HepG2 (cell line): ENCODE measurements at regions not wholly inside any gene's neighbourhood (a gene's known extent, or its start where the extent isn't known, plus 50 kb on each side); places are given as distances from the start of the nearest gene placed in this dataset.

Experiments
- ATF3 ChIP-seq: sonication (generic); formaldehyde crosslinking; IDR thresholded peaks from 2 replicates; pipeline ENCODE4 v1.4.0; 2020; ENCODE audit warnings: missing genetic modification reagents
- CREB1 ChIP-seq, 2 experiments: fragments of 450-650 bp in 1 of 2; IDR thresholded peaks; 2 replicates each; pipeline ENCODE4 v1.6.1; 2016 to 2017; ENCODE audit warnings: control low read depth in 1 of 2, mild to moderate bottlenecking in 1 of 2, missing compliant biosample characterization in 1 of 2, missing genetic modification characterization in 1 of 2
- EP300 ChIP-seq, 3 experiments: sonication (generic) in 1 of 3; formaldehyde crosslinking in 1 of 3; IDR thresholded peaks; 2 replicates each; pipeline versions ENCODE4 v1.5.1 to v1.6.1; 2011 to 2020; ENCODE audit warnings: low read depth in 2 of 3, low read length in 2 of 3, borderline replicate concordance in 1 of 3, improper control_type of control experiment in 1 of 3, mild to moderate bottlenecking in 1 of 3, missing genetic modification reagents in 1 of 3, moderate library complexity in 1 of 3
- EZH2 ChIP-seq: conservative IDR thresholded peaks from 2 replicates; pipeline ENCODE4 v1.6.1; 2012; ENCODE audit warnings: mild to moderate bottlenecking, low read depth, low read length, moderate library complexity
- JUNB ChIP-seq: sonication (generic); formaldehyde crosslinking; IDR thresholded peaks from 2 replicates; pipeline ENCODE4 v1.8.0; 2022; ENCODE audit warnings: missing genetic modification reagents, mild to moderate bottlenecking, borderline replicate concordance
- MAFK ChIP-seq, 2 experiments: IDR thresholded peaks in 1 of 2; conservative IDR thresholded peaks in 1 of 2; 2 replicates each; pipeline ENCODE4 v1.6.1; 2011; ENCODE audit warnings: improper control_type of control experiment in 2 of 2, low read length in 2 of 2
- PATZ1 ChIP-seq: sonication (generic); formaldehyde crosslinking; IDR thresholded peaks from 2 replicates; pipeline ENCODE4 v1.4.0; 2020; ENCODE audit warnings: missing genetic modification reagents
- TAF15 ChIP-seq: fragments of 200-400 bp; formaldehyde crosslinking; IDR thresholded peaks from one replicate; pipeline ENCODE4 v1.6.1; 2018; ENCODE audit warnings: mild to moderate bottlenecking, low read depth, low read length; ENCODE audit not compliant: poor library complexity, severe bottlenecking
- ZFP41 ChIP-seq: sonication (generic); formaldehyde crosslinking; IDR thresholded peaks from 2 replicates; pipeline ENCODE4 v1.4.0; 2020; ENCODE audit warnings: mild to moderate bottlenecking, missing genetic modification reagents, borderline replicate concordance
- ZNF253 ChIP-seq: sonication (generic); formaldehyde crosslinking; IDR thresholded peaks from 2 replicates; pipeline ENCODE4 v1.8.0; 2022; ENCODE audit warnings: mild to moderate bottlenecking, missing genetic modification reagents, borderline replicate concordance
- ZNF274 ChIP-seq: sonication (generic); formaldehyde crosslinking; IDR thresholded peaks from 2 replicates; pipeline ENCODE4 v1.5.1; 2020; ENCODE audit warnings: mild to moderate bottlenecking, missing genetic modification reagents
- ZNF501 ChIP-seq: sonication (generic); formaldehyde crosslinking; IDR thresholded peaks from 2 replicates; pipeline ENCODE4 v1.5.1; 2020; ENCODE audit warnings: mild to moderate bottlenecking, moderate library complexity, missing genetic modification reagents
- ZNF777 ChIP-seq: sonication (generic); formaldehyde crosslinking; IDR thresholded peaks from 2 replicates; pipeline ENCODE4 v1.4.0; 2020; ENCODE audit warnings: missing genetic modification reagents
- ZNF878 ChIP-seq: sonication (generic); formaldehyde crosslinking; IDR thresholded peaks from 2 replicates; pipeline ENCODE4 v1.8.1; 2023; ENCODE audit warnings: mild to moderate bottlenecking, missing genetic modification reagents, moderate library complexity

- TF ChIP-seq TAF15 (no peak), MAFK (conservative IDR thresholded peaks at IDR 0.05 in 1 of 2, IDR thresholded peaks at IDR 0.05 in 1 of 2; ENCODE audit: low read length in 2 of 2) (peak; percentile 75 to 77), ZNF274 (CRISPR knock-in tag) (no peak), ZNF253 (CRISPR knock-in tag) (no peak), PATZ1 (CRISPR knock-in tag) (no peak), CREB1 (IDR thresholded peaks at IDR 0.05) (no peak), CREB1 (CRISPR knock-in tag; IDR thresholded peaks at IDR 0.05) (no peak; the same call in 1 of the 2 replicates), ZNF777 (CRISPR knock-in tag) (no peak), ZFP41 (CRISPR knock-in tag) (no peak), ZNF878 (CRISPR knock-in tag) (no peak), EZH2 (no peak), ZNF501 (CRISPR knock-in tag) (no peak), JUNB (CRISPR knock-in tag) (no peak), ATF3 (peak; percentile 81), EP300 (IDR thresholded peaks at IDR 0.05; ENCODE audit: low read depth in 2 of 2, low read length in 2 of 2) (peak in 1 of 2 experiments; percentile 85; a peak in 2 of 4 replicates), EP300 (CRISPR knock-in tag; IDR thresholded peaks at IDR 0.05; ENCODE audit: borderline replicate concordance) (no peak)
Measured at GRCh38 chr14:53850714-53851296, 105.8 kb downstream of the BMP4 start.
